GM19372 (cell line): ENCODE measurements at regions not wholly inside any gene's neighbourhood (a gene's known extent, or its start where the extent isn't known, plus 50 kb on each side); places are given as distances from the start of the nearest gene placed in this dataset.
"Not testable (repeated sequence)": the region's sequence is repeated elsewhere in the genome, so short reads cannot be mapped to it uniquely, and the experiment has no call there.

Source experiments
- ATAC-seq: cut with Tn5 transposase; IDR thresholded peaks from one replicate; pipeline ENCODE4 v1.9.1; 2021; ENCODE audit warnings: mild to moderate bottlenecking, low read depth, moderate library complexity; ENCODE audit not compliant: unreplicated experiment

- ATAC-seq: no peak
These were observed 180.8 kb downstream of the PYDC2 start for GRCh38 chr3:191641789-191642188.

- ATAC-seq: no peak
These were observed 183.3 kb downstream of the PYDC2 start for GRCh38 chr3:191644291-191644690.

GRCh38 chr3:191646242-191646641, 185.3 kb downstream of the PYDC2 start:
- ATAC-seq: no peak

- no peak for ATAC-seq
These were observed 187.8 kb downstream of the PYDC2 start for GRCh38 chr3:191648787-191649186.

- ATAC-seq: no peak
These were observed 188.7 kb downstream of the PYDC2 start for GRCh38 chr3:191649626-191650025.

- ATAC-seq: not testable (repeated sequence)
These were observed 197.9 kb downstream of the PYDC2 start for GRCh38 chr3:191658781-191659419.

- not testable (repeated sequence) for ATAC-seq
These were observed 201.2 kb downstream of the PYDC2 start for GRCh38 chr3:191662150-191662549.

GRCh38 chr3:191680989-191681597, 220.1 kb downstream of the PYDC2 start:
- no peak for ATAC-seq

GRCh38 chr3:191682961-191683360, 222.0 kb downstream of the PYDC2 start:
- no peak for ATAC-seq

- ATAC-seq: no peak
These were observed 225.7 kb downstream of the PYDC2 start for GRCh38 chr3:191686626-191687025.

- ATAC-seq: no peak
These were observed 227.9 kb downstream of the PYDC2 start for GRCh38 chr3:191688756-191689433.

- not testable (repeated sequence) for ATAC-seq
These were observed 230.2 kb downstream of the PYDC2 start for GRCh38 chr3:191691184-191691583.

GRCh38 chr3:191695131-191695814, 234.3 kb downstream of the PYDC2 start:
- ATAC-seq: no peak

- no peak for ATAC-seq
These were observed 234.8 kb downstream of the PYDC2 start for GRCh38 chr3:191695815-191696153.

GRCh38 chr3:191696348-191696747, 235.4 kb downstream of the PYDC2 start:
- ATAC-seq: no peak

GRCh38 chr3:191699546-191699945, 238.6 kb downstream of the PYDC2 start:
- ATAC-seq: no peak

GRCh38 chr3:191702121-191702520, 241.2 kb downstream of the PYDC2 start:
- ATAC-seq: no peak

- ATAC-seq: no peak
These were observed 246.9 kb downstream of the PYDC2 start for GRCh38 chr3:191707817-191708216.

GRCh38 chr3:191715585-191715984, 254.6 kb downstream of the PYDC2 start:
- no peak for ATAC-seq

GRCh38 chr3:191721390-191721861, 260.5 kb downstream of the PYDC2 start:
- no peak for ATAC-seq

GRCh38 chr3:191721990-191722389, 261.0 kb downstream of the PYDC2 start:
- no peak for ATAC-seq
